Lung (tissue), 11 donors: ENCODE measurements at regions not wholly inside any gene's neighbourhood (a gene's known extent, or its start where the extent isn't known, plus 50 kb on each side); places are given as distances from the start of the nearest gene placed in this dataset.

Experiments used
- ATAC-seq: fragments of 200-7000 bp; cut with Tn5 transposase; one replicate; pipeline ENCODE4 v1.9.1; 2020; ENCODE audit warnings: moderate number of reproducible peaks; ENCODE audit not compliant: insufficient read depth, low FRiP score
- DNase-seq, 3 donors: peaks; one replicate each; pipeline ENCODE4 v3.0.0-alpha.2; 2013 to 2017
- H3K27ac ChIP-seq, 2 donors: one replicate each; pipeline ENCODE4 v1.5.1; 2013; ENCODE audit warnings: mild to moderate bottlenecking in 2 of 2, moderate library complexity in 2 of 2, control low read depth in 1 of 2, inconsistent platforms in 1 of 2, low read depth in 1 of 2, low read length in 1 of 2
- H3K27me3 ChIP-seq, 3 donors: one replicate each; pipeline ENCODE4 v1.5.1; 2013; ENCODE audit warnings: low read length in 2 of 3; ENCODE audit not compliant: control insufficient read depth in 3 of 3, insufficient read depth in 3 of 3
- H3K36me3 ChIP-seq, 4 donors: one replicate each; pipeline ENCODE4 v1.5.1; 2013; ENCODE audit warnings: low read length in 4 of 4, mild to moderate bottlenecking in 1 of 4, moderate library complexity in 1 of 4; ENCODE audit not compliant: control insufficient read depth in 4 of 4, insufficient read depth in 4 of 4
- H3K4me1 ChIP-seq, 5 donors: one replicate each; pipeline ENCODE4 v1.5.1; 2013; ENCODE audit warnings: low read length in 5 of 5, mild to moderate bottlenecking in 2 of 5, moderate library complexity in 1 of 5; ENCODE audit not compliant: control insufficient read depth in 5 of 5, insufficient read depth in 5 of 5
- H3K4me3 ChIP-seq: one replicate; pipeline ENCODE4 v1.5.1; 2013; ENCODE audit warnings: mild to moderate bottlenecking, control low read depth, moderate library complexity
- H3K9ac ChIP-seq, 2 donors: one replicate each; pipeline ENCODE4 v1.5.1; 2013; ENCODE audit warnings: low read length in 2 of 2, control low read depth in 1 of 2; ENCODE audit not compliant: insufficient read depth in 1 of 2
- H3K9me3 ChIP-seq, 4 donors: one replicate each; pipeline ENCODE4 v1.5.1; 2013; ENCODE audit warnings: low read length in 3 of 4, mild to moderate bottlenecking in 1 of 4, moderate library complexity in 1 of 4; ENCODE audit not compliant: control insufficient read depth in 4 of 4, insufficient read depth in 3 of 4
- WGBS, 2 donors: extraction: QIAGEN DNeasy Blood & Tissue Kit; methylation state at CpG; one replicate each; pipeline ENCODE4 v1.1.7; 2013; 5-methylcytosine and 5-hydroxymethylcytosine counted together
- TF ChIP-seq, protein P1 (sequence below): IDR thresholded peaks from 2 replicates; pipeline ENCODE4 v1.5.1; 2012; ENCODE audit warnings: mild to moderate bottlenecking; ENCODE audit errors: control extremely low read depth, extremely low read depth
- donor health status: control.
- donor health status: control.
- donor health status: Bipolar disorder and iron deficiency.
- donor health status: healthy.
- donor health status: DM: yes; HTN: yes; CAD: no.

DNA sequence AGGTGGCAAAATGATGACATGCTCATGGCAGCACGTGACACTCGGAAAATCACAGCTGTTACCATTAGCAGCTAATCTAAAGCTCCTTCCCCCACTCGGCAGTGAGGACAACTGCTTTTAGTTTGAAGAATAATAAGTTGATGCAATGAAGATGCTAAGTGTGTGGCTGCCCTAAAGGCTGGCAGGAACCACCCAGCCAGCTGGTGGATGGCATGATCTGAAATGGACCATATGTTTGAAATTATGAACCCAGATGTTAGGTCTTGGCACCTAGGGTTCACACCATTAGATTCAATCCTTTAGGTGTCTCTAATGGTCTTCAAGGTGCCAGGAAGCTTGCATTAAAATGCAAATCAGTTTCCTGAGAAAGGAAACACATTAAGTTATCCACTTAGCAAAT lies 230.1 kb downstream of the WDR11 start:
- no peak for DNase-seq
- Histone ChIP-seq H3K4me3 (no peak overlapping the region), H3K27me3 (no peaks in the 10 kb centered on the region), H3K9me3 (peaks cover 0 to 1% (median 0%) of the 10 kb centered on the region in 4 donors), H3K4me1 (peaks cover 0 to 55% (median 27%) of the 10 kb centered on the region in 5 donors), H3K9ac (no peak overlapping the region), H3K36me3 (no peaks in the 10 kb centered on the region), H3K27ac (no peak overlapping the region)
- TF ChIP-seq, protein P1, sequence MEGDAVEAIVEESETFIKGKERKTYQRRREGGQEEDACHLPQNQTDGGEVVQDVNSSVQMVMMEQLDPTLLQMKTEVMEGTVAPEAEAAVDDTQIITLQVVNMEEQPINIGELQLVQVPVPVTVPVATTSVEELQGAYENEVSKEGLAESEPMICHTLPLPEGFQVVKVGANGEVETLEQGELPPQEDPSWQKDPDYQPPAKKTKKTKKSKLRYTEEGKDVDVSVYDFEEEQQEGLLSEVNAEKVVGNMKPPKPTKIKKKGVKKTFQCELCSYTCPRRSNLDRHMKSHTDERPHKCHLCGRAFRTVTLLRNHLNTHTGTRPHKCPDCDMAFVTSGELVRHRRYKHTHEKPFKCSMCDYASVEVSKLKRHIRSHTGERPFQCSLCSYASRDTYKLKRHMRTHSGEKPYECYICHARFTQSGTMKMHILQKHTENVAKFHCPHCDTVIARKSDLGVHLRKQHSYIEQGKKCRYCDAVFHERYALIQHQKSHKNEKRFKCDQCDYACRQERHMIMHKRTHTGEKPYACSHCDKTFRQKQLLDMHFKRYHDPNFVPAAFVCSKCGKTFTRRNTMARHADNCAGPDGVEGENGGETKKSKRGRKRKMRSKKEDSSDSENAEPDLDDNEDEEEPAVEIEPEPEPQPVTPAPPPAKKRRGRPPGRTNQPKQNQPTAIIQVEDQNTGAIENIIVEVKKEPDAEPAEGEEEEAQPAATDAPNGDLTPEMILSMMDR, result no peak
- no peak for ATAC-seq
- WGBS, 2 donors, result 65 to 71% methylated on average over 3 of the region's 3 CpGs

DNA sequence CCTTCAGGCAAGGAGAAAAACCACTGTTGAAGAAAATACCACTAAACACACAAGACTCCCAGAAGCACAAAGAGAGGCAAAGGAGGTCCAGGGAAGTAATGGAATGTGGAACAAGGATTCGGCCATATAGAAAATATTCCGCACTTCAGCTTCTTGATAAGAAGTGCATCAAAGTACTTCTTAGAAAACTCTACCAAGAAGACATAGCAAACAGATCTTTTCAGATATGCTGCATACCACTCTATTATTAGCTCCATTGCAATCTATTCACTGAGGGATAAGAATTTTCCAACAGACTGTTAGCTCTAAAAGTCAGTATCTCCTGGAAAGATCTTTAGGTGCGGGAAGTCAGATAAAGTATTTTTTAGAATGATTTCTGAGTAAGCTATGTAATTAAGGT lies 231.8 kb downstream of the WDR11 start:
- ATAC-seq (no peak), DNase-seq (peak in 1 of 3 donors; percentile 55)
- Histone ChIP-seq H3K27ac (no peak overlapping the region), H3K4me1 (peaks cover 0 to 39% (median 23%) of the 10 kb centered on the region in 5 donors), H3K27me3 (no peaks in the 10 kb centered on the region), H3K9me3 (peaks cover 0 to 8% (median 0%) of the 10 kb centered on the region in 4 donors), H3K36me3 (no peaks in the 10 kb centered on the region), H3K9ac (no peak overlapping the region), H3K4me3 (no peak overlapping the region)
- TF ChIP-seq, protein P1, result no peak
- 71 to 91% methylated on average over 3 of the region's 3 CpGs for WGBS, 2 donors

DNA sequence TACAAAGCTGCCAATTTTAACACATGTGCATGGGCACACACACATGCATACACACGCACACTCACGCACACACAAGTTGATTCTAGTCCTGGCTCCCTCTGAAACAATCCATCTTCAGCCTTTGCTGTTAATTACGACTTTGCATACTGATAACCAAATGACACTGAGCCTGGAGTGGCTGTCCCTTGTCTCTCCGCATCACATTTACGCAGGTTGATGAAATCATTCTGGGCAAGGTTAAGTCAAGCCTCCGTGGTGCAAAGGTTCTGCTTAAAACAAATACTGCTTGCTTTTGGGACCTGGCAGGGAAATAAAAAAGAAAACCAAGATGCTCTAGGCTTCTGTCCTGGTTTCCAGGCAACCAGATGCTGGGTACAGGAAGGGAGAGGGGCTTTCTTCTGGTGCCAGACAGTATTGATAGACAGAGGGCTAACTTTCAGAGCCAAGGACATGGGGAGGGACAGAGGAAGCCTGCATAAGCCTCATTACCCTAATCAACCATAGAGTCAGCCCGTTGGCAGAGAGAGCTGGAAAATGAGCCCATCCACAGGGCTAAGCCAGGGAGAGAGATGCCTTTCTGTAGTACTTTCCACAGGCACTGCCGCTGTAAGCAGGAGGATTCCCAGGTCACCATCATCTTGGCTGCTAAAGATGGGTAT lies 233.0 kb downstream of the WDR11 start:
- 71 to 76% methylated on average over 8 of the region's 8 CpGs for WGBS, 2 donors
- peaks cover 0 to 8% (median 0%) of the 10 kb centered on the region in 4 donors for H3K9me3 ChIP-seq
- no peak overlapping the region for H3K9ac ChIP-seq
- TF ChIP-seq, protein P1, result no peak
- H3K4me1 ChIP-seq, result peaks cover 0 to 31% (median 13%) of the 10 kb centered on the region in 5 donors
- no peaks in the 10 kb centered on the region for H3K36me3 ChIP-seq
- no peak overlapping the region for H3K4me3 ChIP-seq
- no peak for ATAC-seq
- no peak for DNase-seq
- no peaks in the 10 kb centered on the region for H3K27me3 ChIP-seq
- no peak overlapping the region for H3K27ac ChIP-seq

- DNase-seq, result no peak
- Histone ChIP-seq H3K9me3 (peaks cover 0 to 8% (median 0%) of the 10 kb centered on the region in 4 donors), H3K4me3 (no peak overlapping the region), H3K9ac (no peak overlapping the region), H3K4me1 (peaks cover 0 to 26% (median 8%) of the 10 kb centered on the region in 5 donors), H3K27me3 (no peaks in the 10 kb centered on the region), H3K27ac (no peak overlapping the region), H3K36me3 (no peaks in the 10 kb centered on the region)
- 81 to 83% methylated on average over 7 of the region's 7 CpGs for WGBS, 2 donors
- no peak for ATAC-seq
- TF ChIP-seq, protein P1, result no peak
Observed at GRCh38 chr10:121084675-121085070, 233.5 kb downstream of the WDR11 start.
